Right lobe of liver (tissue), 4 donors: ENCODE measurements at regions not wholly inside any gene's neighbourhood (a gene's known extent, or its start where the extent isn't known, plus 50 kb on each side); places are given as distances from the start of the nearest gene placed in this dataset.
"Not testable (repeated sequence)": the region's sequence is repeated elsewhere in the genome, so short reads cannot be mapped to it uniquely, and the experiment has no call there.

ENCODE experiments used
- POLR2A ChIP-seq: fragments of 450-650 bp; IDR thresholded peaks from one replicate; pipeline ENCODE4 v1.6.1; 2017; ENCODE audit warnings: antibody characterized with exemption, mild to moderate bottlenecking
- TF ChIP-seq, protein P1 (sequence below), 4 donors: fragments of 200-600 bp in 3 of 4; fragments of 450-650 bp in 1 of 4; IDR thresholded peaks; one replicate each; pipeline versions ENCODE4 v1.5.1 to v1.8.0; 2016 to 2022; ENCODE audit warnings: antibody characterized with exemption in 4 of 4, mild to moderate bottlenecking in 2 of 4
- donor health status: DM: no; HTN: no; CAD: no.
- donor health status: DM: no; HTN: no; CAD: no.
- donor health status: DM: no; HTN: yes; CAD: no.

DNA sequence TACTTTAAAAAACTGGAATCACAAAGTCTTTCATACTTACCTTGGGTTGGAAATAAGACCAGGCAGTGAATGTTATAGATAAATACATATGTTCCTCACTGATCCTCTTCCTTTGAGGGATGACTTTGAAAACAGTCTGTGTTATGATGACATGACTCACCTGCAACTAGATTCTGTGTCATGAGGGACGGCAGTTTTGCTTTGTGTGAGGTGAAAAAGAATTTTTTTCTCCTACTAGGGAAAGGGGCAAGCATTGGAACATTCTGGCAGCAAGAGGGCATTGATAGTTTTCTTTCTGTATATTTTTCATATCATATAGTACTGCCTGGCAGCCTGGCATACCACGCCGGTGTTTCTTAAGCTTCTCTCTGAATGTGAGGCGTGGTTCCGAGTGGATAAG lies 99.8 kb upstream of the THOC3 start:
- TF ChIP-seq, protein P1, sequence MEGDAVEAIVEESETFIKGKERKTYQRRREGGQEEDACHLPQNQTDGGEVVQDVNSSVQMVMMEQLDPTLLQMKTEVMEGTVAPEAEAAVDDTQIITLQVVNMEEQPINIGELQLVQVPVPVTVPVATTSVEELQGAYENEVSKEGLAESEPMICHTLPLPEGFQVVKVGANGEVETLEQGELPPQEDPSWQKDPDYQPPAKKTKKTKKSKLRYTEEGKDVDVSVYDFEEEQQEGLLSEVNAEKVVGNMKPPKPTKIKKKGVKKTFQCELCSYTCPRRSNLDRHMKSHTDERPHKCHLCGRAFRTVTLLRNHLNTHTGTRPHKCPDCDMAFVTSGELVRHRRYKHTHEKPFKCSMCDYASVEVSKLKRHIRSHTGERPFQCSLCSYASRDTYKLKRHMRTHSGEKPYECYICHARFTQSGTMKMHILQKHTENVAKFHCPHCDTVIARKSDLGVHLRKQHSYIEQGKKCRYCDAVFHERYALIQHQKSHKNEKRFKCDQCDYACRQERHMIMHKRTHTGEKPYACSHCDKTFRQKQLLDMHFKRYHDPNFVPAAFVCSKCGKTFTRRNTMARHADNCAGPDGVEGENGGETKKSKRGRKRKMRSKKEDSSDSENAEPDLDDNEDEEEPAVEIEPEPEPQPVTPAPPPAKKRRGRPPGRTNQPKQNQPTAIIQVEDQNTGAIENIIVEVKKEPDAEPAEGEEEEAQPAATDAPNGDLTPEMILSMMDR (IDR thresholded peaks at IDR 0.05), result not testable (repeated sequence)
- not testable (repeated sequence) for TF ChIP-seq POLR2A
